GM20000 (cell line): ENCODE measurements at regions not wholly inside any gene's neighbourhood (a gene's known extent, or its start where the extent isn't known, plus 50 kb on each side); places are given as distances from the start of the nearest gene placed in this dataset.
"Not testable (repeated sequence)": the region's sequence is repeated elsewhere in the genome, so short reads cannot be mapped to it uniquely, and the experiment has no call there.

Source experiments
- DNase-seq: peaks from one replicate; pipeline ENCODE4 v3.0.0; 2012; ENCODE audit warnings: low spot score
- CTCF ChIP-seq: IDR thresholded peaks from 2 replicates; pipeline ENCODE4 v1.5.1; 2012; ENCODE audit warnings: mild to moderate bottlenecking, control low read depth; ENCODE audit errors: extremely low read depth, missing control alignments

GRCh38 chr2:208669394-208669793 lies 262.8 kb downstream of the PTH2R start:
- DNase-seq: no peak
- no peak for TF ChIP-seq CTCF

GRCh38 chr2:208671284-208671683 lies 264.7 kb downstream of the PTH2R start:
- TF ChIP-seq CTCF: no peak
- DNase-seq: no peak

- no peak for DNase-seq
- no peak for TF ChIP-seq CTCF
These were observed 265.5 kb downstream of the PTH2R start for GRCh38 chr2:208671886-208672680.

GRCh38 chr2:208673631-208674030 lies 267.0 kb downstream of the PTH2R start:
- TF ChIP-seq CTCF: no peak
- DNase-seq: no peak

GRCh38 chr2:208674919-208675318 lies 268.3 kb downstream of the PTH2R start:
- TF ChIP-seq CTCF: no peak
- no peak for DNase-seq

GRCh38 chr2:208685929-208686328 lies 279.3 kb downstream of the PTH2R start:
- not testable (repeated sequence) for DNase-seq

GRCh38 chr2:208686665-208687064 lies 280.1 kb downstream of the PTH2R start:
- no peak for DNase-seq
- TF ChIP-seq CTCF: no peak

- DNase-seq: not testable (repeated sequence)
These were observed 281.1 kb downstream of the PTH2R start for GRCh38 chr2:208687720-208688119.
